Erythroblast (primary cell): ENCODE measurements at regions not wholly inside any gene's neighbourhood (a gene's known extent, or its start where the extent isn't known, plus 50 kb on each side); places are given as distances from the start of the nearest gene placed in this dataset.

Experiments used
- GATA1 ChIP-seq: IDR thresholded peaks from 2 replicates; pipeline ENCODE4 v1.6.1; 2011; ENCODE audit warnings: low read depth, mild to moderate bottlenecking, control low read depth, low read length, moderate library complexity
- POLR2A ChIP-seq: IDR thresholded peaks from 2 replicates; pipeline ENCODE4 v1.6.1; 2011; ENCODE audit warnings: mild to moderate bottlenecking, low read length

- TF ChIP-seq POLR2A (no peak), GATA1 (no peak)
Observed at GRCh38 chr10:3542185-3542611, 242.8 kb downstream of the KLF6 start.
